GM18907 (cell line): ENCODE measurements at regions not wholly inside any gene's neighbourhood (a gene's known extent, or its start where the extent isn't known, plus 50 kb on each side); places are given as distances from the start of the nearest gene placed in this dataset.

Experiments
- ATAC-seq: cut with Tn5 transposase; IDR thresholded peaks from one replicate; pipeline ENCODE4 v1.9.1; 2021; ENCODE audit warnings: mild to moderate bottlenecking, moderate library complexity; ENCODE audit not compliant: unreplicated experiment

GRCh38 chr20:60310560-60311349 lies 352.5 kb downstream of the CDH26 start:
- ATAC-seq, result no peak

- ATAC-seq, result no peak
These were observed 355.0 kb downstream of the CDH26 start for GRCh38 chr20:60313191-60313590.

DNA sequence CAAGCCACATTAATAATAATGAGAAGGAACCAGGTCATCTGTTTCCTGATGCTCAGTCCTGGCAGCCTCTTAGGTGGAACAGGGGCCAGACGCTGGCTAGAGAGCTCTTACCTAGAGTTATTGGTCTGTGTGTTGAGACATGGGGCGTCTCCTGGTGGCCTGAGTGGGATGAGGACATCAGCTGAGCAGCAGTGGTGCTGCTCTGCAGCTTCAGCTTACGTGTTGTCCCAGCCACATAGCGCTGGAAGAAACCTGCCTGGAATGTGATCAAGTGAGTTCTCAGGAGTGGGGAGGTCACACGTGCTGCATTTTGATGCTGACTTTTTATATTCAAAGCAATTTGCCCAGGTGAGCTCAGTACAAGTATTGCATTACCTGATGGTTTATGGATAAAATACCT lies 355.4 kb downstream of the CDH26 start:
- ATAC-seq, result no peak

GRCh38 chr20:60314727-60315126 lies 356.5 kb downstream of the CDH26 start:
- ATAC-seq, result no peak

DNA sequence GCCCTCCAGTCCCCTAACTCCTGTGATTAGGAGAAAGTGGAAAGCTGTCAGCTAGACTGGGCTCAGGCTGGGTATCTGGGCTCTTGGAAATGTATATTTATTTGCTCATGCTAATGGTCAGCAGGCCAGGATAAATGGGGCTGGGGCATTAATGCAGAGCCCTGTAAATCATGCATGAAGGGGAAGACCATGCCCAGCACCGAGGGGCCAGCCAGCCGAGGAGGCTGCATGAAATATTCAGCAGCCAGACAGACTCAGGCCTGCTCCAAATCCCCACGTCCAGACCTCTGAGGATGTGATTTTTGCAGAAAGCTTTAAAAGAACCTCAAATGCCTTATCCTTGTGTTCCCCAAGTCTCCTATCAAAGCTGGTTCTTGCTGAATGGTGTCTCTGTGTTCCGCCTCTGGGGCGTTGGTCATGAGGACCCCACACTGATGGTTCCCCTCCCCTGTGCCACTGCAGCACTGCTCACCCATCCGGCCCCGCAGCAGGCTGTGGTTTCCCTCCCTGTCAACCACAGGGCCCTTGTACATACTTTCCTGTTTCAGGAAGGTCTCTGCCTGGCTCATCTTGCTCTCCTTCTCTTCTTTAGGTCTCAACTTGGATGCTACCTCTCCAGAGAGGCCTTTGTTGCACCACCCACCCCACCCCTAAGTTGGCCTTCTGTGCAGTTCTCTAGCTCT lies 358.4 kb downstream of the CDH26 start:
- no peak for ATAC-seq

DNA sequence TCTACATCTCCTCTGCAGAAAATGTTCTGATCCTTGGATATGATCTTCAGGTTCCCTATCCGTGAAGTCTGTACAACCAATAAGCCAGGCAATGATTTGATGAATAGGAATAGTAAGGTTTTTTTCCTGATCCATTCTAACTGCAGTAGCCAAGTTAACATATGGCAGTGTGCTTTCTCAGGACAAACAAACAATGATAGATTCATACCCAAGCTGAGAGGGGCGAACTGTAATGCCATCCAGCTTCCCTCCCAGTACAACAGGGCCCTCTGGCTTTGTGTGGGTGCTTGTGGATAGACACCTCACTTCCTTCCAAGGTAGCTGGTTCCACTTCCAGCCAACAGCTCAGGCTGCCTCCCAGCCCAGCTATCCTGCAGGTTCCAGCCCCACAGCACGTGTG lies 359.2 kb downstream of the CDH26 start:
- no peak for ATAC-seq

DNA sequence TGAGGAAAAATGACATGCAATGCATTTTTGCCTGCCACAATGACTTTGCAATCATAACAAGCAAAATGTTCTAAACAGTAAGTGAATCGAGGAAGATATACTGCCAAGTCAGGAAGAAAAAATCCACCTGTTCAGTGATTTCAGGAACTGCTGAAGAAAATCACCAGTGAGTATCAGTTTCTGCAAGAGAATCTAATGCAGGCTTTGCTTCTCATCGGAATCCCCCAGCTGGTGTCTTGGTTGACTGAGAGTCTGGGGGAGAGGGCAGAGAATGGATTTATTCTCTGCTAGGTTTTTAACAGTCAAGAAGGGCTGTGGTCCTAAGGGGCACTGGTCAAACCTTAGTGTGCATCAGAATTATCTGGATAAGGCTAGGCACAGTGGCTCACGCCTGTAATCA lies 363.4 kb downstream of the CDH26 start:
- no peak for ATAC-seq

- no peak for ATAC-seq
These were observed 368.6 kb downstream of the CDH26 start for GRCh38 chr20:60326821-60327220.

- ATAC-seq, result no peak
These were observed 369.9 kb downstream of the CDH26 start for GRCh38 chr20:60327971-60328660.

DNA sequence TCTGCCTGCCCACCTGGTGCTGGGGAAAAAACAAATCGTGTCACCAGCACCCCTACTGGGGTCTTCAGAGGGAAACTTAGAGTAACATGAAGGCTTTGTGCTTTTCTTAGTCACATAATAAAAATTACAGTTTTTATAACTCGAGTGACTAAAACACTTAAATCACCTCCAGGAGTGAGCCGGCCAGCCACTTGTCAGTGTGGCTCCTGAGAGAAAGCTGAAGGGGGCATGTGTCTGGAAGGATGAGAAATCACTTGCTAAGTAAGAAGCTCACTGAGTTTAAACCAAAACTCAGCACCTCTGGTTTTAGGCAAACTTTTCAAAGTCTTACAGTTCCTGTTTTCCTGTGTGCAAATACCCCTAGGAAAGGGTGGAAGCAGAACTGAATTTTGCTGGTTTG lies 372.2 kb downstream of the CDH26 start:
- no peak for ATAC-seq

DNA sequence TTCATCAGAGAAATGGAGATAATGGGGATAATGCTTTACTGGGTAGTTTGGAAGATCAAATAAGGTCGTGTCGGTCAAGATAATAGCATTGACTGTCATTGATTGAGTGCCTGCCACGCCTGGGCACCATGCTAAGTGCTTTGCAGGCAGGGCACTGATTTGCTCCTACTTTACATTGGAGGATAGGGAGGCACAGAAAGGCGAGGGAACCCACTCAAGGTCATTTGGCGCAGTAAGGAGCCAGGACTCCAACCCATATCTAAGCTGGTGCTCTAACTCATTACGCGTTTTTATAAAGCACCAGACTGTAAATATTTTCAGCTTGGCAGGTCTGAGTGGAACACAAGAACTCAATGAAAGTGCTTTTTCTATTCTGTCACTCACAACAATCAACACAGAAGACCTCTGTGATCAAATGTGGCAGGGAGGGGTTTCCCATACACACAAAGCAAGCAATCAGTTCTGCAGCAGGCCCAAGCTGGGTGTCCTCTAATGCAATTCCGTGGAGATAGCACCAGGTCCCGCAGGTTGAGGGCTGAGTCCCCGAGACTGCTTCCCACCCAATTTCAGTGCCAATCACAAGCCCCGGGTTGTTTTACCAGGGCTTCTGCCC lies 373.6 kb downstream of the CDH26 start:
- no peak for ATAC-seq

- no peak for ATAC-seq
These were observed 374.3 kb downstream of the CDH26 start for GRCh38 chr20:60332523-60332922.

- no peak for ATAC-seq
These were observed 376.7 kb downstream of the CDH26 start for GRCh38 chr20:60334911-60335310.

DNA sequence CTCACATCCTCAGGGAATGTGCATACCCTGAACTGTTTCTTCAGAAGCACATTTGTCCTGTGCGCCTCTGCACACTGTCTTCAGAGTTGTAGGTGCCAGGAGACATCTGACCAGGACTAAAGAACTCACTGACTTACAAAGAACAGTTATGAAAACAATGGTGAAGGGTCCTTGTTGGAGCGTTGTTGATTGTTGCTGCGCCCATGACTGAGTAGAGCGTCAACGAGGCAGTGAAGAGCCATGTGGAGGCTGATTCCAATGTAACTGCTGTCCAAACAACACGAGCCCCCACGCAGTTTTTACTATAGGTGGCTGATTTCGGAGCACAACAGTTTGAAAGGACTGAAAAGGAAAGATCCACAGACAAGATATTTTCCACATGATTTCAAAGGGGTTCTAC lies 380.3 kb downstream of the CDH26 start:
- no peak for ATAC-seq

GRCh38 chr20:60339738-60340137 lies 381.5 kb downstream of the CDH26 start:
- no peak for ATAC-seq

DNA sequence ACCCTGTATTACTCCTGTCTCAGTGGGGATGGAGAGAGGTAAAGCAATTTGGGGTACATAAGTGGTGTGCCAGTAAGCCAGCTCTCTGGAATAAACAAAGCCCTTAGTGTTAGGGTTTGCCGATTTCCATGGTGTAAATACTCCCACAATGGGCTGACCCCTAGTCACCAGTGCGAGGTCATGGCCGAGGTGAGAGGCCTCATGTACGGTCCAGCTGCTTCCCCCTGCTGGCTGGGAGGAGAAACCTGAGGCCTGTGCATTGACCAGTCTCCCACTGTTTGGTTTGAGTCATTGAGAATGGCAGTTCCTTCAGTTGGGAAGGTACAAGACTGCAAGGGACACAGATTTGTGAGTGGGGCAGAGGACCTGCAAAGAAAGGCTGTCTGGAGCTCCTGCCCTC lies 382.0 kb downstream of the CDH26 start:
- ATAC-seq, result no peak

GRCh38 chr20:60341062-60341461 lies 382.8 kb downstream of the CDH26 start:
- no peak for ATAC-seq

- ATAC-seq, result no peak
These were observed 386.9 kb downstream of the CDH26 start for GRCh38 chr20:60345106-60345505.

- no peak for ATAC-seq
These were observed 391.2 kb downstream of the CDH26 start for GRCh38 chr20:60349418-60349817.

DNA sequence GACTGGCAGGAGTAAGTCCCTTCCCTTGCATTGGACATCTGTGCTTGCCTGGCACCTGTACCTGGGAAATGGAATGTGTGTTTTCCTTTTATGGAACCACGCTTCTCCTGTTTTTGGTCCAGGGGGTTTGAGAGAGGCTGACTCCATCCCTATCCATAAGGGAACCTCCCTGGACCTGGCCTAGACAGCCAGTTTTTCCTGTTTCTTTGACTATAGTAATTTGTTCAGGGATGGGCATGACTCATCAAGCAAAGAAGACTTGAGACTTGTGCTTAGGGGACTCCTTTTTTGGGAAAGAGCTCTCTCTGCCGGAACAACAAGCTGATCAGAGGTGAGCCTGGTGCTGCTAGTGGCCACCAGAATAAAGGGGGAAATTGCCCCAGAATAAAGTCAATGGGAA lies 393.8 kb downstream of the CDH26 start:
- no peak for ATAC-seq

DNA sequence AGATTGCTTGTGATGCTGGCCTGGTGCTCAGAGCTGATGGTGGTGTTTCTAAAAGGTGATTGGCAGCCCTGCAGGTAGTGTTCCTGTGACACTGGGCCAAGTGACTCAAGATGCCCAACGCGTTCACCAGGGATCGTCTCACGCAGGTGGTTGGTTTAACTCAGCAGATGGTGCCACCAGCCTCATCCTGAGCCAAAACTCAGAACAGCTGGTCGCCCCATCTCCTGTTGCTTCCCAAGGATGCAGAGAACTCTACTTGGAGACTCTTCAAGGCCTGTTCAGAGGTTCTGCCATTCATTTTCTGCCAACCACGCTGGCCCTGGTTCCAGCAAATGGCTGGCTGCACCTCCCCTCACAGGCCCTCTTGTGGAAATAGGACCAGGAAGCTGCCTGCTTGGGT lies 394.4 kb downstream of the CDH26 start:
- ATAC-seq, result no peak
